HepG2 (cell line): ENCODE measurements at regions not wholly inside any gene's neighbourhood (a gene's known extent, or its start where the extent isn't known, plus 50 kb on each side); places are given as distances from the start of the nearest gene placed in this dataset.

Experiments
- E2F2 ChIP-seq: sonication (generic); formaldehyde crosslinking; IDR thresholded peaks from 2 replicates; pipeline ENCODE4 v1.4.0; 2020; ENCODE audit warnings: missing genetic modification reagents, borderline replicate concordance
- FIP1L1 ChIP-seq: fragments of 200-400 bp; formaldehyde crosslinking; IDR thresholded peaks from 2 replicates; pipeline ENCODE4 v1.6.1; 2018; ENCODE audit warnings: low read depth, mild to moderate bottlenecking, low read length, moderate library complexity, borderline replicate concordance; ENCODE audit not compliant: insufficient read depth
- FOSL2 ChIP-seq: sonication (generic); formaldehyde crosslinking; IDR thresholded peaks from 2 replicates; pipeline ENCODE4 v1.4.0; 2020; ENCODE audit warnings: missing genetic modification reagents
- HBP1 ChIP-seq: IDR thresholded peaks from 2 replicates; pipeline ENCODE4 v1.6.1; 2016; ENCODE audit warnings: low read depth, control low read depth
- HOXA5 ChIP-seq: sonication (generic); formaldehyde crosslinking; IDR thresholded peaks from 2 replicates; pipeline ENCODE4 v1.4.0; 2020; ENCODE audit warnings: missing genetic modification reagents
- JUND ChIP-seq: sonication (generic); formaldehyde crosslinking; IDR thresholded peaks from 2 replicates; pipeline ENCODE4 v1.8.0; 2022; ENCODE audit warnings: mild to moderate bottlenecking, missing genetic modification reagents
- KLF15 ChIP-seq: sonication (generic); formaldehyde crosslinking; IDR thresholded peaks from 2 replicates; pipeline ENCODE4 v1.8.1; 2023; ENCODE audit warnings: borderline replicate concordance, mild to moderate bottlenecking, inconsistent platforms, missing genetic modification reagents, mixed read lengths
- LCORL ChIP-seq, 2 experiments: fragments of 450-650 bp in 1 of 2; sonication (generic) in 1 of 2; formaldehyde crosslinking in 1 of 2; IDR thresholded peaks; 2 replicates each; pipeline versions ENCODE4 v1.5.0 to v1.6.1; 2017 to 2020; ENCODE audit warnings: antibody characterized with exemption in 1 of 2, missing genetic modification reagents in 1 of 2
- MLXIP ChIP-seq: sonication (generic); formaldehyde crosslinking; IDR thresholded peaks from 2 replicates; pipeline ENCODE4 v1.9.0; 2021; ENCODE audit warnings: missing genetic modification reagents, borderline replicate concordance
- SRY ChIP-seq: sonication (generic); formaldehyde crosslinking; IDR thresholded peaks from 2 replicates; pipeline ENCODE4 v1.8.0; 2022; ENCODE audit warnings: mild to moderate bottlenecking, missing genetic modification reagents
- TBX3 ChIP-seq: fragments of 450-650 bp; IDR thresholded peaks from 2 replicates; pipeline ENCODE4 v1.6.1; 2017; ENCODE audit warnings: antibody characterized with exemption, mild to moderate bottlenecking, inconsistent platforms, borderline replicate concordance
- ZFP36L1 ChIP-seq: sonication (generic); formaldehyde crosslinking; IDR thresholded peaks from 2 replicates; pipeline ENCODE4 v1.8.0; 2022; ENCODE audit warnings: mild to moderate bottlenecking, missing genetic modification reagents, moderate library complexity
- ZKSCAN1 ChIP-seq: fragments of 150-350 bp; IDR thresholded peaks from 2 replicates; pipeline ENCODE4 v1.6.1; 2014; ENCODE audit warnings: low read length
- ZNF430 ChIP-seq: sonication (generic); formaldehyde crosslinking; IDR thresholded peaks from 2 replicates; pipeline ENCODE4 v1.9.0; 2021; ENCODE audit warnings: mild to moderate bottlenecking, missing genetic modification reagents
- ZNF44 ChIP-seq: sonication (generic); formaldehyde crosslinking; IDR thresholded peaks from 2 replicates; pipeline ENCODE4 v1.5.1; 2020; ENCODE audit warnings: mild to moderate bottlenecking, missing genetic modification reagents
- ZNF460 ChIP-seq: sonication (generic); formaldehyde crosslinking; IDR thresholded peaks from 2 replicates; pipeline ENCODE4 v1.5.1; 2020; ENCODE audit warnings: missing genetic modification reagents, mild to moderate bottlenecking, borderline replicate concordance
- ZNF670 ChIP-seq: sonication (generic); formaldehyde crosslinking; IDR thresholded peaks from 2 replicates; pipeline ENCODE4 v1.8.0; 2022; ENCODE audit warnings: mild to moderate bottlenecking, missing genetic modification reagents, borderline replicate concordance
- ZXDC ChIP-seq: sonication (generic); formaldehyde crosslinking; IDR thresholded peaks from 2 replicates; pipeline ENCODE4 v1.5.0; 2020; ENCODE audit warnings: mild to moderate bottlenecking, missing genetic modification reagents

GRCh38 chr2:240250985-240251847, 110.8 kb upstream of the OTOS start (continued):
- no peak for TF ChIP-seq ZXDC (CRISPR knock-in tag)
- peak; percentile 94; the same call in 1 of the 2 replicates for TF ChIP-seq ZFP36L1
- no peak for TF ChIP-seq KLF15
- TF ChIP-seq SRY (CRISPR knock-in tag): 0 out of 2 replicates have a peak, but pooled peaks have one; percentile 51
- 0 out of 2 replicates have a peak, but pooled peaks have one; percentile 12 for TF ChIP-seq TBX3
- TF ChIP-seq LCORL (IDR thresholded peaks at IDR 0.05): no peak
- peak; percentile 51; the same call in 1 of the 2 replicates for TF ChIP-seq LCORL (CRISPR knock-in tag; IDR thresholded peaks at IDR 0.05)
- no peak for TF ChIP-seq HOXA5 (CRISPR knock-in tag)
- peak; percentile 99 for TF ChIP-seq FOSL2
- peak; percentile 97; the same call in 1 of the 2 replicates for TF ChIP-seq ZNF430 (CRISPR knock-in tag)
- TF ChIP-seq HBP1 (CRISPR knock-in tag): 0 out of 2 replicates have a peak, but pooled peaks have one; percentile 65
- no peak for TF ChIP-seq ZKSCAN1
- peak; percentile 98 for TF ChIP-seq JUND (CRISPR knock-in tag)
- peak; percentile 91; the same call in 1 of the 2 replicates for TF ChIP-seq ZNF670
- no peak for TF ChIP-seq MLXIP (CRISPR knock-in tag)
- TF ChIP-seq ZNF44 (CRISPR knock-in tag): no peak
- TF ChIP-seq ZNF460: no peak; the same call in 1 of the 2 replicates
- TF ChIP-seq FIP1L1: 0 out of 2 replicates have a peak, but pooled peaks have one; percentile 39
- no peak; the same call in 1 of the 2 replicates for TF ChIP-seq E2F2 (CRISPR knock-in tag)
